ENCODE measurements at regions not wholly inside any gene's neighbourhood (a gene's known extent, or its start where the extent isn't known, plus 50 kb on each side); places are given as distances from the start of the nearest gene placed in this dataset.

DNA sequence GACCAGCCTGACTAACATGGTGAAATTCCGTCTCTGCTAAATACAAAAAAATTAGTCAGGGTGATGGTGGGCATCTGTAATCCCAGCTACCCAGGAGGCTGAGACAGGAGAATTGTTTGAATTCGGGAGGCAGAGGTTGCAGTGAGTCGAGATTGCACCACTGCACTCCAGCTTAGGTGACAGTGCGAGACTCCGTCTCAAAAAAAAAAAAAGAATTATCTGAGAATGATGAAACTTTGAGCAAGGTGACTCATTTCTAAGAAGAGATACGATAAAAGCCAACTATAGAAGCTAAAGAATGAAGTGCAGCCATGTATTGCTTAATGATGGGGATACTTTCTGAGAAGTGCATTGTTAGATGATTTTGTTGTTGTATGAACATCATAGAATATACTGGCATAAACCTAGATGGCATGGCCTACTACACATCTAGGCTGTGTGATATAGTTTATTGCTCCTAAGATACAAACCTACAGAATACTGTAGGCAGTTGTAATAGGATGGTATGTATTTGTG is 64.7 kb downstream of the SNRPE start:
- peak; percentile 26 for DNase-seq (ENCODE audit: low read depth)

DNA sequence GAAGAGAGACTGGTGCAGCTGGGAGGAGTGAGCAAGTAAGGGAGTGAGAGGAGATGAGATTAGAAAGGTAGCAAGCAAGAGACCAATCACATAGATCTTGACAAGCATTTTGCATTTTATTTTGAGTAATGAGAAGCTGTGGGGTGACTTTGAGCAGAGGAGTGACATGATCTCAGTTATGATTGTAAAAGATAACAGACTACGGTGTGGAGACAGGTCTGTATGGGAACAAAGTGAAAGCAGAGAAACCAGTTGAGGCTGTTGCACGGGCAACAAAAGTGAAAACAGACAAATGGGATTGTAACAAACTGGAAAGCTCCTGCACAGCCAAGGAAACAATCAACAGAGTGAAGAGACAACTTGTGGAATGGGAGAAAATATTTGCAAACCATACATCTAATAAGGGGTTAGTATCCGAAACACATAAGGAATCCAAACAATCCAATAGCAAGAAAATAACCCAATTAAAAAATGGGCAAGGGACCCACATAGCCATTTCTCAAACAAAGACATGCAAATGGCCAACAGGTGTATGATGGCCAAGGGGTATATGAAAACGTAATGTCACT is 68.4 kb downstream of the SNRPE start:
- DNase-seq (ENCODE audit: low read depth) = no peak

- no peak for DNase-seq (ENCODE audit: low read depth)
Measured at GRCh38 chr1:203930342-203930741, 68.9 kb downstream of the SNRPE start.

- no peak for DNase-seq (ENCODE audit: low read depth)
Measured at GRCh38 chr1:203931953-203932352, 70.6 kb downstream of the SNRPE start.

GRCh38 chr1:203932556-203932955 is 71.2 kb downstream of the SNRPE start:
- DNase-seq (ENCODE audit: low read depth) = no peak

DNA sequence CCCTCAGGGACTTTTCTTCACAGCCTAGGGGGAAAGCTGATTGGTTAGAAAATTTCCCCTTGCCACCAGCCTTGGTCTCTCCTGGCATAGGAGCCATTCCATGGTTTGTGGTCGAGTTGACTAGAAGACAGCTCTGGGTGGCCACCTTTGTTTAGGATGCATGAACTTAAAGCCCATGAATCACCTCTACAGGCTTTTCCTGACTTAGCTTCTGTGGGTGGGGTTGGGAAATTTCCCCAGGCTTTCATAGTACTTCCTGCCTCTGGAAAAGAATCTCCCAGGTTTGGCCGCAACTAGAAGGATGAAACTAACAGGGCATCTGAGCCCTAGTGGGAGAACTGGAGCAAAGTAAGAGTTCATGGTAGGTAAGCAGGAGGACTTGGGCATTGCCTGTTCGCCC is 72.6 kb downstream of the SNRPE start:
- no peak for DNase-seq (ENCODE audit: low read depth)

DNA sequence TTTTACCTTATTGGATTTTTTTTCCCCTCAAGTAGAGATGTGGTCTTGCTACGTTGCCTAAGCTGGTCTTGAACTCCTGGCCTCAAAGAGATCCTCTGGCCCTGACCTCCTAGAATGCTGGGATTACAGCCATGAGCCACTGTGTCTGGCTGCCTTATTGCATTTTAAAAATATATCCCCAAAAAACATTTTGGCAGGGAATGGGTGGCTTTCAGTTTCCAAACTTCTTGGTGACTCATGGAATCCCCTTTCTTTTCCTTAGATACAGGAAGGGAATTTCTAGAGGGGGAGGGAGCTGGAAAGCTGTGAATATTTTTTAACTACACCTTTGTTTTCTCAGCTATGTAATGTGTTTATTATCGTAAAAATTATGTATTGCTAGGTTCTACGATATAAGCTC is 73.3 kb downstream of the SNRPE start:
- DNase-seq (ENCODE audit: low read depth) = no peak

GRCh38 chr1:203935321-203935720 is 73.9 kb downstream of the SNRPE start:
- no peak for DNase-seq (ENCODE audit: low read depth)

DNA sequence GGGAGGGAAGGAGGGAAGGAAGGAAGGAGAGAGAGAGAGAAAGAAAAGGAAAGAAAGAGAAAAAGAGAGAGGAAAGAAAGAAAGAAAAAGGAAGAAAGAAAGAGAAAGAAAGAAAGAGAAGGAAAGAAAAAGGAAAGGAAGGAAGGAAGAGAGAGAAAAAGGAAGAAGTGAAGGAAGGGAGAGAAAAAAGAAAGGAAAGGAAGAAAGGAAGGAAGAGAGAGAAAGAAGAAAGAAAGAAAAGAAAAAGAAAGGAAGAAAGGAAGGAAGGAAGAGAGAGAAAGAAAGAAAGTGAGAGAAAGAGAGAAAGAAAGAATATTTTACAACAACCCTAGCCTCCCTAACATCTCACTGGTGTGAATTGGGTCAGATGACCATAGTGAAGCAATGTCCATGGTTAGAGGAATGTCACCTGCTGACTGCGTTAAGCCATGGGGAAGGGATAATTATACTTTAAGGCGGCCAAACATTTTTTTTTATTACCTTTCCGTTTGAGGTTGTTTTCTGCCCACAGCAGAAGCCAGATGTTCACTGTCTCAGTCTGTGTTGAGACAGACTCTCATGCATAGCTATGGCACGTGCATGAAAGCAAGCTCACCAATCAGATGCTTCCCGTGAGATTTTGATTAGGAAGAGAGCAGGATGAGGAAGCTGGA is 76.4 kb downstream of the SNRPE start:
- DNase-seq (ENCODE audit: low read depth) = no peak

DNA sequence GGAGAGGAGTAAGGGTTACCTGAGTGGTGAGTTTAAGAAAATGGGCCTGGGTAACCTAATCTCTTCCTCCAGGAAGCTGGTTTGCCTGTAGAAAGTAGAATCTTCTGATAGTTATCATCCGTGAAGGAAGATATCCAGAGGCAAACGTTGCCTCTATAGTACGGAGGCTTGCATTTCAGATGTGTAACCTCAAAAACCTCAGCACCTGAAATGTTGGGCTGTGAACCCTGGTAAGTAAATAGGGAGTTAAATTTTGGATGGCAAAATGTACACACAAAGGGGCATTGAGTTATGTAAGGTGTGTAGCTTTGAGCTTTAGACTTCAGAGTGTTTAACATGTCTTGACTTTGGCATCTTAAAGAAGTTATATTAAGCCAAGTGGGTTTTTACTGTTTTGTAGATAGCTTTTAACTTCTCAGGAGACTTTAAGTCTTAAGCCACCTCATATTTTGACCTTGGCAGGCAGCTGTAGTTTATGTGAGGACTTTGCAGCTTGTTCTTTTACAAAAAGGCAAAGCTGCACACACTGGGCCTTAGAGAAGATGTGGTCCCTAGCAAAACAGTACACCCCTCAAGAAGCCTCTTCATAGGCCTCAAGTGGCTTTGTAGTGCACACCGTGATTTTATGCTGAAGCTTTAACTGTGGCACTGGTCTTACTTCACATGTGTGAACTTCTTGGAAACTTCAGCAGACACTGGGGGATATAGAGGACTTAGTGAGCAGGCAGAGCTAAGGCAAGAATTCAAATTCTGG is 83.4 kb downstream of the SNRPE start:
- DNase-seq (ENCODE audit: low read depth) = no peak

GRCh38 chr1:203954293-203954692 is 92.9 kb downstream of the SNRPE start:
- DNase-seq (ENCODE audit: low read depth) = no peak

DNA sequence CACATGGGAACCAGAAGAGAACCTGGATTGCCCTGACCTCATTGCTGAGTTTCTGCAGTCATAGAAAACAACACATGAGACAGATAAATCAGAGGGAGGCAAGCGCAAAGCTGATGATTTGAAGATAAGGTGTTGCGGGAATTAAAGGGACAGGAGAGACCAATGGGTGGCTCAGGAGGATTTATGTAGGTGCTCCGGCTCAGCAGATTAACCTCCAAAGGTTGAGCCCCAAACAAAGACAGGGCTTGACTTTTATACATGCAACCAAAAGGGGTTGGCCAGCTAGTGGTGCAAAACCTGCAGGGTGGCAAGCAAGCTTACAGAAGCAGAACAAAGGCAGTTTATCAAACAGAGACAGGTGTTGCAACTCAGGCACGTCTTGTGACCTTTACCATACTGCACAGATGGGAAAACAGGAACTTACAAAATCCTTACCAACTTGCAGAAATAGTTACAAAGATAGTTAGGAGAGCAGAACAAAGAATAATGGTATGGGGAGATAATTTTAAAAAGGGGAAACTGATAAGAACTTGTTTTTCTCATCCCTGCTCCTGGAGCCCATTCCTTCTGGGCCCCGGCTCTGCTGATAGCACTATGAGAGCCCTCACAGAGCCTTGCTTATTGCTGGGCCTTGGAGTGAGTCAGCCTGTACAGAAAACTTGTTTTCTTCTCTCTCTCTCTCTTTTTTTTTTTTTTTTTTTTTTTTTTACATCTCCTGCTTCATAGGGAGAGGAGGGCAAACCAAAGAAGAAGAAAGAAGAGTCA is 93.6 kb downstream of the SNRPE start:
- no peak for DNase-seq (ENCODE audit: low read depth)

DNA sequence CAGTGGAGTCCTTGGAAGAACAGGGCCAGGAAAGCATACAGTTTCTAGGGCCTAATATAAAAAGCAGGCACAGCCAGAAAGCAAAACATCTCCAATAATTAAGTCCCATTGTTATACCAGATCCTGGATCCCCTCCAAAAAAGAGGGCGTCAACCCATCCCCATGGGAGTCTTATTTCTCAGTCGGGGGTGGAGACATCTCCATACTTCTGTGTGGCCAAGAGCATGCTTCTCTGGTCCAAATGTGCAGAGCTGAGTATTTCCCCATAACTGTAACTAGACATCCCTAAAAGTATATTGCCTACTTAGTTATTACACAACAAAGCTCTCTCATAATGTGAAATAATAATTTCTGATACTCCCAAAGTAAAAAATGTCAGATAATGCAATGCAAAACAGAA is 104.2 kb upstream of the SOX13 start:
- DNase-seq (ENCODE audit: low read depth) = no peak

GRCh38 chr1:203969846-203970245 is 103.1 kb upstream of the SOX13 start:
- DNase-seq (ENCODE audit: low read depth) = no peak

DNA sequence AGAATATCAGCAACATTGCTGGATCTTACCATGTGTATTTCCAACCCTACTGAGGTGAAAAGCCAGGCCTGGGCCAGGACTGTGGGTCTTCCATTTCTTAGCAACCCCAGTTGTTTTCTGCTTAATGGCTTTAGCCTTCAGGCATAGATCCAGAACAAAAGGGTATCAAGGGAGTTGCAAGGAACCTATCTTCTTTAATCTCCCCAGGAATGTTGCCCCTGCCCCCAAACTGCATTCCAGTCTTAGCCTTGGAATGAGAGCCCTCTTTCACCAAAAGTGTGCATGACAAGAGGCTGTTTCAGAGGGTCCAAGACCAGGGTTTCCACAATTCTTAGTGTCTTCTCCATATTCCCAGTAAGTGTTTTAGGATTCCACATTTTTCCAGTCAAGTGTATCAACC is 87.9 kb upstream of the SOX13 start:
- no peak for DNase-seq (ENCODE audit: low read depth)

DNA sequence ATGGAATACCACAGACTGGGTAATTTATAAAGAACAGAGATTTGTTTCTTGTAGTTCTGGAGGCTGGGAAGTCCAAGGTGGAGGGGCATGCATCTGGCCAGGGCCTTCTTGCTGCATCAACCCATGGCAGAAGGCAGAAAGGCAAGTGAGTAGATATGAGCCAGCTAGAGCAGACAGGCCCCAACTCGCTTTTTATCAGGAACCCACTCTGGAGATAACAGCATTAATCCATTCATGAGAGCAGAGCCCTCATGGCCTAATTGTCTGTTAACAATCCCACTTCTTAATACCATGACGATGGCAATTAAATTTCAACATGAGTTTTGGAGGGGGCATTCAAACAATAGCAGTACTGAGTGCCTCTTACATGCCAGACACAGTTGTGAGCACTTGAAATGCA is 87.2 kb upstream of the SOX13 start:
- no peak for DNase-seq (ENCODE audit: low read depth)

- DNase-seq (ENCODE audit: low read depth) = no peak
Measured at GRCh38 chr1:203986887-203987461, 85.9 kb upstream of the SOX13 start.

DNA sequence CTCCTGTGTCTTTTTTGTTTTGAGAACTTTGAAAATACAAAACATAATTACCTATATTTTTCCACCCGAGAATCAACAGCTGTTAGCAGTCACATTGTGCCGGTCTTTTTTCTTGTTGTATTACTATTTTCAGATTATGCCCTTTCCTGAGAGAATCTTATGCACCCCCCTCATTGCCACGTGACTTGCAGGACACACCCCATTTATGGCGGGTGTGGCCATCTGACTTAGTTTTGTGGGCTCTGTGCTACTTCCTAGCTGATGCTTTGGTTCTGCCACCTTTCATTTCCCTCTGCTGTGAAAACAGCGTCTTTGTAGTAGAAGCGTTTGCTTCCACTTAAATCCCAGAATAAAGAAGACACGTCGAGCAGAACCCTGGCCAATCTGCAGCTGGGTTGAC is 82.8 kb upstream of the SOX13 start:
- no peak for DNase-seq (ENCODE audit: low read depth)

- DNase-seq (ENCODE audit: low read depth) = no peak
Measured at GRCh38 chr1:203992440-203992839, 80.5 kb upstream of the SOX13 start.

DNA sequence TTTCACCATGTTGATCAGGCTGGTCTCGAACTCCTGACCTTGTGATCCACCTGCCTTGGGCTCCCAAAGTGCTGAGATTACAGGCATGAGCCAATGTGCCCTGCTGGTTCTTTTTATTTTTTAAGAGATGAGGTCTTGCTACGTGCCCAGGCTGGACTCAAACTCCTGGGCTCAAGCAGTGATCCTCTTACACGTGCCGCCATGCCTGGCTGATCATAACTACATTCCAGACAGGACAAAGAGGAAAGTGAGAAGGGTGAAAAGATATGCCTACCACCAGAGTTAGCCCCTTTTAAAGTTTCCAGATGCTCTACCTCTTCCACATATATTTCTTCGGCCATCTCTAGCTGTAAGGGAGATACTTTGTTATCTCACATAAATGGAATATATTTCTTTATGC is 79.7 kb upstream of the SOX13 start:
- DNase-seq (ENCODE audit: low read depth) = no peak

- no peak for DNase-seq (ENCODE audit: low read depth)
Measured at GRCh38 chr1:203995228-203995627, 77.7 kb upstream of the SOX13 start.

DNA sequence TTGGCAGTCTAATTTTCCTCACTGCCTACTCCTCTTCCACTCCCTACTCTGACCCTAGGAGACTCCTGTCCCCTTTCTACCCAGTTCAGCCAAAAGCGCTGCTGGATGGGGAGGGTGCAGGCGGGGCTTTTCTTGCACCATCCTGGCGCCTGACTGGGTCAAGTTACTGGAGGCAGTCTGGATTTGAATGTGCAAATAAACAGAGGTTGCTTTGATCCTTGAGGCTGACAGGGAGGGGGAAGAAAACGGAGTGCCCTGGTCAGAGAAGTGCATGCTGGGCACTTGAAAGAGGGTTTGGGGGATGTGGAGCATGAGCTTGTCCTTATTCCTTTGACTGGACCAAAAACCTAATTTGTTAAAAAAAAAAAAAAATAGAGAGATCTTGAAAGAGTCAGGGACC is 76.8 kb upstream of the SOX13 start:
- DNase-seq (ENCODE audit: low read depth) = no peak

Measured in HS-5 (cell line).